ENCODE measurements at regions not wholly inside any gene's neighbourhood (a gene's known extent, or its start where the extent isn't known, plus 50 kb on each side); places are given as distances from the start of the nearest gene placed in this dataset.

DNA sequence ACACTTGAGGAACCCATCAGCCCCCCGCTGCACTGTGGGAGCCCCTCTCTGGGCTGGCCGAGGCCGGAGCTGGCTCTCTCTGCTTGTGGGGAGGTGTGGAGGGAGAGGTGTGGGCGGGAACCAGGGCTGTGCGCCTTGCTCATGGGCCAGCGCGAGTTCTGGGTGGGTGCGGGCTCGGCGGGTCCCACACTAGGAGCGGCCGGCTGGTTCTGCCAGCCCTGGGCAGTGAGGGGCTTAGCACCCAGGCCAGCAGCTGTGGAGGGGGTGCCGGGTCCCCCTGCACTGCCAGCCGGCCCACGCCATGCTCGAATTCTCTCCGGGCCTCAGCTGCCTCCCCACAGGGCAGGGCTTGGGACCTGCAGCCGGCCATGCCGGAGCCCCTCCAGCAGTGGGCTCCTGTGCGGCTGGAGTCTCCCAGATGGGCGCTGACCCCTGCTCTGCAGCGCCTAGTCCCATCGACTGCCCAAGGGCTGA, 430.2 kb downstream of the FAT4 start (continued):
- TF ChIP-seq, protein P1, sequence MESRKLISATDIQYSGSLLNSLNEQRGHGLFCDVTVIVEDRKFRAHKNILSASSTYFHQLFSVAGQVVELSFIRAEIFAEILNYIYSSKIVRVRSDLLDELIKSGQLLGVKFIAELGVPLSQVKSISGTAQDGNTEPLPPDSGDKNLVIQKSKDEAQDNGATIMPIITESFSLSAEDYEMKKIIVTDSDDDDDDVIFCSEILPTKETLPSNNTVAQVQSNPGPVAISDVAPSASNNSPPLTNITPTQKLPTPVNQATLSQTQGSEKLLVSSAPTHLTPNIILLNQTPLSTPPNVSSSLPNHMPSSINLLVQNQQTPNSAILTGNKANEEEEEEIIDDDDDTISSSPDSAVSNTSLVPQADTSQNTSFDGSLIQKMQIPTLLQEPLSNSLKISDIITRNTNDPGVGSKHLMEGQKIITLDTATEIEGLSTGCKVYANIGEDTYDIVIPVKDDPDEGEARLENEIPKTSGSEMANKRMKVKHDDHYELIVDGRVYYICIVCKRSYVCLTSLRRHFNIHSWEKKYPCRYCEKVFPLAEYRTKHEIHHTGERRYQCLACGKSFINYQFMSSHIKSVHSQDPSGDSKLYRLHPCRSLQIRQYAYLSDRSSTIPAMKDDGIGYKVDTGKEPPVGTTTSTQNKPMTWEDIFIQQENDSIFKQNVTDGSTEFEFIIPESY (IDR thresholded peaks at IDR 0.05): no peak
- TF ChIP-seq EGR1 (IDR thresholded peaks at IDR 0.05; ENCODE audit: low read depth in 2 of 2) (no peak), HNF4G (IDR thresholded peaks at IDR 0.05) (no peak), GABPA (IDR thresholded peaks at IDR 0.05 in 1 of 2, conservative IDR thresholded peaks at IDR 0.05 in 1 of 2) (no peak), RAD21 (IDR thresholded peaks at IDR 0.05) (no peak), MAX (IDR thresholded peaks at IDR 0.05) (no peak)

- no peak overlapping the region for H3K9ac ChIP-seq (ENCODE audit: low read depth in 1 of 2, low read length in 2 of 2)
- no peak overlapping the region for H3K27ac ChIP-seq (ENCODE audit: low read depth in 1 of 2, low read length in 2 of 2)
- no peaks in the 10 kb centered on the region for H3K4me1 ChIP-seq (ENCODE audit: control insufficient read depth in 4 of 4, insufficient read depth in 4 of 4, low read length in 3 of 4)
- H3K27me3 ChIP-seq (ENCODE audit: control insufficient read depth in 4 of 4, insufficient read depth in 4 of 4, low read length in 3 of 4): no peaks in the 10 kb centered on the region
- no peak for DNase-seq (ENCODE audit: low spot score)
- no peak overlapping the region for H3K4me3 ChIP-seq (ENCODE audit: low read depth in 1 of 3, low read length in 3 of 3)
- no peaks in the 10 kb centered on the region for H3K36me3 ChIP-seq (ENCODE audit: control insufficient read depth in 4 of 4, insufficient read depth in 3 of 4, low read depth in 1 of 4, low read length in 3 of 4)
- H3K9me3 ChIP-seq (ENCODE audit: control insufficient read depth in 4 of 4, low read length in 3 of 4): no peaks in the 10 kb centered on the region
- TF ChIP-seq JUND (IDR thresholded peaks at IDR 0.05): no peak
- no peak for TF ChIP-seq EGR1 (IDR thresholded peaks at IDR 0.05; ENCODE audit: low read depth in 2 of 2)
- TF ChIP-seq MAX (IDR thresholded peaks at IDR 0.05): no peak
- TF ChIP-seq YY1 (IDR thresholded peaks at IDR 0.05): no peak
- no peak for TF ChIP-seq HNF4A (conservative IDR thresholded peaks at IDR 0.05)
- no peak for TF ChIP-seq CTCF (IDR thresholded peaks at IDR 0.05; ENCODE audit: low read depth, low read length, missing input control)
- TF ChIP-seq, protein P2, sequence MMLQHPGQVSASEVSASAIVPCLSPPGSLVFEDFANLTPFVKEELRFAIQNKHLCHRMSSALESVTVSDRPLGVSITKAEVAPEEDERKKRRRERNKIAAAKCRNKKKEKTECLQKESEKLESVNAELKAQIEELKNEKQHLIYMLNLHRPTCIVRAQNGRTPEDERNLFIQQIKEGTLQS (IDR thresholded peaks at IDR 0.05): no peak
- no peak for TF ChIP-seq TAF1 (conservative IDR thresholded peaks at IDR 0.05)
- TF ChIP-seq FOXA2 (IDR thresholded peaks at IDR 0.05): no peak
- no peak for TF ChIP-seq NR2F2 (IDR thresholded peaks at IDR 0.05)
- TF ChIP-seq RXRA (IDR thresholded peaks at IDR 0.05): no peak
- no peak for TF ChIP-seq SP1 (IDR thresholded peaks at IDR 0.05)
- TF ChIP-seq FOXA1 (IDR thresholded peaks at IDR 0.05): no peak
- TF ChIP-seq, protein P1 (IDR thresholded peaks at IDR 0.05): no peak
- TF ChIP-seq RAD21 (IDR thresholded peaks at IDR 0.05): no peak
- TF ChIP-seq REST (IDR thresholded peaks at IDR 0.05): no peak
- no peak for TF ChIP-seq GABPA (IDR thresholded peaks at IDR 0.05 in 1 of 2, conservative IDR thresholded peaks at IDR 0.05 in 1 of 2)
Measured at GRCh38 chr4:125749354-125749753, 434.6 kb downstream of the FAT4 start.
